ENCODE measurements at regions not wholly inside any gene's neighbourhood (a gene's known extent, or its start where the extent isn't known, plus 50 kb on each side); places are given as distances from the start of the nearest gene placed in this dataset.

- Histone ChIP-seq H3K27ac (ENCODE audit: low read depth in 1 of 2, low read length in 2 of 2) (no peak overlapping the region), H3K36me3 (ENCODE audit: control insufficient read depth in 4 of 4, insufficient read depth in 3 of 4, low read depth in 1 of 4, low read length in 3 of 4) (no peaks in the 10 kb centered on the region), H3K27me3 (ENCODE audit: control insufficient read depth in 4 of 4, insufficient read depth in 4 of 4, low read length in 3 of 4) (no peaks in the 10 kb centered on the region), H3K9ac (ENCODE audit: low read depth in 1 of 2, low read length in 2 of 2) (no peak overlapping the region), H3K9me3 (ENCODE audit: control insufficient read depth in 4 of 4, low read length in 3 of 4) (no peaks in the 10 kb centered on the region), H3K4me3 (ENCODE audit: low read depth in 1 of 3, low read length in 3 of 3) (no peak overlapping the region), H3K4me1 (ENCODE audit: control insufficient read depth in 4 of 4, insufficient read depth in 4 of 4, low read length in 3 of 4) (peaks cover 0 to 7% (median 2%) of the 10 kb centered on the region in 4 donors)
- WGBS, result 97% methylated on average over 7 of the region's 7 CpGs
- TF ChIP-seq EGR1 (IDR thresholded peaks at IDR 0.05; ENCODE audit: low read depth in 2 of 2) (no peak), FOXA2 (IDR thresholded peaks at IDR 0.05) (no peak), RXRA (IDR thresholded peaks at IDR 0.05) (no peak), MAX (IDR thresholded peaks at IDR 0.05) (no peak), RAD21 (IDR thresholded peaks at IDR 0.05) (no peak), SP1 (IDR thresholded peaks at IDR 0.05) (no peak), TAF1 (conservative IDR thresholded peaks at IDR 0.05) (no peak)
- DNase-seq (ENCODE audit: low spot score), result no peak
Observed at GRCh38 chr20:22442318-22442717, 142.1 kb downstream of the FOXA2 start.

DNA sequence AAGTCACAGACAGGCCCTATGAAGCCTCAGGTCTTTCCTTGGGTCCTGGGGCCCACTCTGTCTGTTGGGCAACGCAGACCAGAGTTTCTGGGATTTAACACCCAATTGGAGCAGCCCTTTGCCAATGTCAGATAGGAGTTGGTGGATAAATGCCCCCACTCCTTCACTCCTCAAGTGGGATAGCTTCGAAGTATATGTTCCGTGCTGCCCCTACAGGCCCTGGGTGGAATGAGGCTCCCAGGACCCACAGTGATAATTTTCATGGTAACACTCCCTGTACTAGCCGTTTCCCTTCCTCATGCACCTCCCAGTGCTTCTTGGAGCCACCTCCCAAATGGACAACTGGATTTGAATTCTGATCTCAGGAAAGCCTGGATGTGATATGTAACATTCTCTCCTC is 145.4 kb downstream of the FOXA2 start:
- no peak overlapping the region for H3K9ac ChIP-seq (ENCODE audit: low read depth in 1 of 2, low read length in 2 of 2)
- no peak for DNase-seq (ENCODE audit: low spot score)
- peaks cover 1 to 8% (median 2%) of the 10 kb centered on the region in 4 donors for H3K4me1 ChIP-seq (ENCODE audit: control insufficient read depth in 4 of 4, insufficient read depth in 4 of 4, low read length in 3 of 4)
- H3K27ac ChIP-seq (ENCODE audit: low read depth in 1 of 2, low read length in 2 of 2), result no peak overlapping the region
- peaks cover 0 to 2% (median 0%) of the 10 kb centered on the region in 4 donors for H3K9me3 ChIP-seq (ENCODE audit: control insufficient read depth in 4 of 4, low read length in 3 of 4)
- no peaks in the 10 kb centered on the region for H3K27me3 ChIP-seq (ENCODE audit: control insufficient read depth in 4 of 4, insufficient read depth in 4 of 4, low read length in 3 of 4)
- H3K4me3 ChIP-seq (ENCODE audit: low read depth in 1 of 3, low read length in 3 of 3), result no peak overlapping the region
- WGBS, result 91% methylated on average over 4 of the region's 4 CpGs
- H3K36me3 ChIP-seq (ENCODE audit: control insufficient read depth in 4 of 4, insufficient read depth in 3 of 4, low read depth in 1 of 4, low read length in 3 of 4), result no peaks in the 10 kb centered on the region
- peak in 1 of 2 donors; percentile 33 for TF ChIP-seq RAD21 (IDR thresholded peaks at IDR 0.05)
- TF ChIP-seq GABPA (IDR thresholded peaks at IDR 0.05 in 1 of 2, conservative IDR thresholded peaks at IDR 0.05 in 1 of 2), result no peak

- H3K4me1 ChIP-seq (ENCODE audit: control insufficient read depth in 4 of 4, insufficient read depth in 4 of 4, low read length in 3 of 4), result peaks cover 1 to 8% (median 2%) of the 10 kb centered on the region in 4 donors
- H3K9ac ChIP-seq (ENCODE audit: low read depth in 1 of 2, low read length in 2 of 2), result no peak overlapping the region
- H3K36me3 ChIP-seq (ENCODE audit: control insufficient read depth in 4 of 4, insufficient read depth in 3 of 4, low read depth in 1 of 4, low read length in 3 of 4), result no peaks in the 10 kb centered on the region
- TF ChIP-seq, protein P1, sequence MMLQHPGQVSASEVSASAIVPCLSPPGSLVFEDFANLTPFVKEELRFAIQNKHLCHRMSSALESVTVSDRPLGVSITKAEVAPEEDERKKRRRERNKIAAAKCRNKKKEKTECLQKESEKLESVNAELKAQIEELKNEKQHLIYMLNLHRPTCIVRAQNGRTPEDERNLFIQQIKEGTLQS (IDR thresholded peaks at IDR 0.05), result no peak
- TF ChIP-seq YY1 (IDR thresholded peaks at IDR 0.05), result no peak
- TF ChIP-seq JUND (IDR thresholded peaks at IDR 0.05), result no peak
- no peak for TF ChIP-seq FOXA2 (IDR thresholded peaks at IDR 0.05)
- no peak for TF ChIP-seq HNF4A (conservative IDR thresholded peaks at IDR 0.05)
- no peak for TF ChIP-seq SP1 (IDR thresholded peaks at IDR 0.05)
- TF ChIP-seq RAD21 (IDR thresholded peaks at IDR 0.05), result no peak
- TF ChIP-seq TAF1 (conservative IDR thresholded peaks at IDR 0.05), result no peak
- no peak overlapping the region for H3K27ac ChIP-seq (ENCODE audit: low read depth in 1 of 2, low read length in 2 of 2)
- H3K27me3 ChIP-seq (ENCODE audit: control insufficient read depth in 4 of 4, insufficient read depth in 4 of 4, low read length in 3 of 4), result no peaks in the 10 kb centered on the region
- 88% methylated on average over 6 of the region's 6 CpGs for WGBS
- DNase-seq (ENCODE audit: low spot score), result no peak
- H3K9me3 ChIP-seq (ENCODE audit: control insufficient read depth in 4 of 4, low read length in 3 of 4), result peaks cover 0 to 2% (median 0%) of the 10 kb centered on the region in 4 donors
- H3K4me3 ChIP-seq (ENCODE audit: low read depth in 1 of 3, low read length in 3 of 3), result no peak overlapping the region
Observed at GRCh38 chr20:22438346-22438745, 146.0 kb downstream of the FOXA2 start.

- Histone ChIP-seq H3K9me3 (ENCODE audit: control insufficient read depth in 4 of 4, low read length in 3 of 4) (peaks cover 0 to 2% (median 0%) of the 10 kb centered on the region in 4 donors), H3K36me3 (ENCODE audit: control insufficient read depth in 4 of 4, insufficient read depth in 3 of 4, low read depth in 1 of 4, low read length in 3 of 4) (no peaks in the 10 kb centered on the region), H3K4me1 (ENCODE audit: control insufficient read depth in 4 of 4, insufficient read depth in 4 of 4, low read length in 3 of 4) (peaks cover 1 to 8% (median 2%) of the 10 kb centered on the region in 4 donors), H3K27me3 (ENCODE audit: control insufficient read depth in 4 of 4, insufficient read depth in 4 of 4, low read length in 3 of 4) (no peaks in the 10 kb centered on the region), H3K9ac (ENCODE audit: low read depth in 1 of 2, low read length in 2 of 2) (no peak overlapping the region), H3K4me3 (ENCODE audit: low read depth in 1 of 3, low read length in 3 of 3) (no peak overlapping the region), H3K27ac (ENCODE audit: low read depth in 1 of 2, low read length in 2 of 2) (no peak overlapping the region)
- 99% methylated on average over 1 of the region's 1 CpG for WGBS
- DNase-seq (ENCODE audit: low spot score), result no peak
- TF ChIP-seq NR2F2 (IDR thresholded peaks at IDR 0.05) (no peak), JUND (IDR thresholded peaks at IDR 0.05) (no peak), EGR1 (IDR thresholded peaks at IDR 0.05; ENCODE audit: low read depth in 2 of 2) (no peak), ZBTB33 (IDR thresholded peaks at IDR 0.05) (no peak), RXRA (IDR thresholded peaks at IDR 0.05) (no peak), YY1 (IDR thresholded peaks at IDR 0.05) (no peak), FOXA1 (IDR thresholded peaks at IDR 0.05) (no peak), MAX (IDR thresholded peaks at IDR 0.05) (no peak), HNF4G (IDR thresholded peaks at IDR 0.05) (no peak), HNF4A (conservative IDR thresholded peaks at IDR 0.05) (peak in 1 of 2 donors; percentile 17), RAD21 (IDR thresholded peaks at IDR 0.05) (no peak), GABPA (IDR thresholded peaks at IDR 0.05 in 1 of 2, conservative IDR thresholded peaks at IDR 0.05 in 1 of 2) (no peak), FOXA2 (IDR thresholded peaks at IDR 0.05) (peak; percentile 27), TAF1 (conservative IDR thresholded peaks at IDR 0.05) (no peak), SP1 (IDR thresholded peaks at IDR 0.05) (peak; percentile 18)
- TF ChIP-seq, protein P2, sequence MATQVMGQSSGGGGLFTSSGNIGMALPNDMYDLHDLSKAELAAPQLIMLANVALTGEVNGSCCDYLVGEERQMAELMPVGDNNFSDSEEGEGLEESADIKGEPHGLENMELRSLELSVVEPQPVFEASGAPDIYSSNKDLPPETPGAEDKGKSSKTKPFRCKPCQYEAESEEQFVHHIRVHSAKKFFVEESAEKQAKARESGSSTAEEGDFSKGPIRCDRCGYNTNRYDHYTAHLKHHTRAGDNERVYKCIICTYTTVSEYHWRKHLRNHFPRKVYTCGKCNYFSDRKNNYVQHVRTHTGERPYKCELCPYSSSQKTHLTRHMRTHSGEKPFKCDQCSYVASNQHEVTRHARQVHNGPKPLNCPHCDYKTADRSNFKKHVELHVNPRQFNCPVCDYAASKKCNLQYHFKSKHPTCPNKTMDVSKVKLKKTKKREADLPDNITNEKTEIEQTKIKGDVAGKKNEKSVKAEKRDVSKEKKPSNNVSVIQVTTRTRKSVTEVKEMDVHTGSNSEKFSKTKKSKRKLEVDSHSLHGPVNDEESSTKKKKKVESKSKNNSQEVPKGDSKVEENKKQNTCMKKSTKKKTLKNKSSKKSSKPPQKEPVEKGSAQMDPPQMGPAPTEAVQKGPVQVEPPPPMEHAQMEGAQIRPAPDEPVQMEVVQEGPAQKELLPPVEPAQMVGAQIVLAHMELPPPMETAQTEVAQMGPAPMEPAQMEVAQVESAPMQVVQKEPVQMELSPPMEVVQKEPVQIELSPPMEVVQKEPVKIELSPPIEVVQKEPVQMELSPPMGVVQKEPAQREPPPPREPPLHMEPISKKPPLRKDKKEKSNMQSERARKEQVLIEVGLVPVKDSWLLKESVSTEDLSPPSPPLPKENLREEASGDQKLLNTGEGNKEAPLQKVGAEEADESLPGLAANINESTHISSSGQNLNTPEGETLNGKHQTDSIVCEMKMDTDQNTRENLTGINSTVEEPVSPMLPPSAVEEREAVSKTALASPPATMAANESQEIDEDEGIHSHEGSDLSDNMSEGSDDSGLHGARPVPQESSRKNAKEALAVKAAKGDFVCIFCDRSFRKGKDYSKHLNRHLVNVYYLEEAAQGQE (IDR thresholded peaks at IDR 0.05), result no peak
Observed at GRCh38 chr20:22437354-22437753, 147.0 kb downstream of the FOXA2 start.

Data from liver (tissue), 7 donors.